HEK293 (cell line): ENCODE measurements at regions not wholly inside any gene's neighbourhood (a gene's known extent, or its start where the extent isn't known, plus 50 kb on each side); places are given as distances from the start of the nearest gene placed in this dataset.

Experiments used
- CTCF ChIA-PET: fragments of 350-600 bp; formaldehyde crosslinking; extraction: SDS; loops from one replicate; lab custom pipeline; 2021; ENCODE audit warnings: antibody characterized with exemption; lab: Yijun Ruan, JAX
- POLR2A ChIA-PET: fragments of 300-600 bp; formaldehyde crosslinking; extraction: SDS; loops from one replicate; lab custom pipeline; 2020; ENCODE audit warnings: antibody characterized with exemption, inconsistent platforms; lab: Yijun Ruan, JAX
- H3K27ac ChIP-seq: fragments of 200-500 bp; sonication (Bioruptor generic); 2 replicates; pipeline ENCODE4 v1.5.1; 2014; ENCODE audit warnings: low read depth, low read length, control low read depth, inconsistent platforms; ENCODE audit errors: extremely low read depth
- H3K36me3 ChIP-seq, 2 experiments: fragments of 200-500 bp in 1 of 2; sonication (Bioruptor generic) in 1 of 2; 1 replicate in 1 of 2; 2 replicates in 1 of 2; pipeline ENCODE4 v1.5.1; 2014 to 2017; ENCODE audit warnings: inconsistent platforms in 2 of 2, low read length in 2 of 2; ENCODE audit not compliant: control insufficient read depth in 2 of 2, insufficient read depth in 1 of 2
- H3K4me1 ChIP-seq: fragments of 200-500 bp; sonication (Bioruptor generic); 2 replicates; pipeline ENCODE4 v1.5.1; 2014; ENCODE audit warnings: mild to moderate bottlenecking, low read length, inconsistent platforms; ENCODE audit not compliant: control insufficient read depth, insufficient read depth
- H3K4me3 ChIP-seq: 2 replicates; pipeline ENCODE4 v1.5.1; 2011; ENCODE audit warnings: low read depth, mild to moderate bottlenecking, control low read depth, low read length, moderate library complexity
- H3K9me3 ChIP-seq: fragments of 200-500 bp; sonication (Bioruptor generic); 2 replicates; pipeline ENCODE4 v1.5.1; 2014; ENCODE audit warnings: low read depth, low read length, inconsistent platforms; ENCODE audit not compliant: control insufficient read depth, insufficient read depth
- BCL11B ChIP-seq: fragments of 450-650 bp; formaldehyde crosslinking; IDR thresholded peaks from 2 replicates; pipeline ENCODE4 v1.5.1; 2016; ENCODE audit warnings: low read depth, missing biosample characterization, missing genetic modification characterization
- GLIS2 ChIP-seq: fragments of 450-650 bp; formaldehyde crosslinking; IDR thresholded peaks from 2 replicates; pipeline ENCODE4 v1.5.1; 2016; ENCODE audit warnings: missing biosample characterization, missing genetic modification characterization
- KLF7 ChIP-seq: fragments of 450-650 bp; formaldehyde crosslinking; IDR thresholded peaks from 2 replicates; pipeline ENCODE4 v1.5.1; 2016; ENCODE audit warnings: missing biosample characterization, missing genetic modification characterization, borderline replicate concordance
- SP3 ChIP-seq: fragments of 450-650 bp; formaldehyde crosslinking; IDR thresholded peaks from 2 replicates; pipeline ENCODE4 v1.5.1; 2016; ENCODE audit warnings: missing biosample characterization, missing genetic modification characterization
- ZNF146 ChIP-seq: fragments of 450-650 bp; formaldehyde crosslinking; IDR thresholded peaks from 2 replicates; pipeline ENCODE4 v1.5.1; 2016; ENCODE audit warnings: missing biosample characterization, missing genetic modification characterization
- ZNF239 ChIP-seq: fragments of 450-650 bp; formaldehyde crosslinking; IDR thresholded peaks from 2 replicates; pipeline ENCODE4 v1.5.1; 2016; ENCODE audit warnings: missing biosample characterization, missing genetic modification characterization
- ZNF266 ChIP-seq: fragments of 450-650 bp; formaldehyde crosslinking; IDR thresholded peaks from 2 replicates; pipeline ENCODE4 v1.5.1; 2016; ENCODE audit warnings: missing biosample characterization, missing genetic modification characterization, low read depth
- ZNF311 ChIP-seq: fragments of 450-650 bp; formaldehyde crosslinking; IDR thresholded peaks from 2 replicates; pipeline ENCODE4 v1.5.1; 2017; ENCODE audit warnings: missing biosample characterization, missing genetic modification characterization, borderline replicate concordance
- ZNF324 ChIP-seq: fragments of 450-650 bp; formaldehyde crosslinking; IDR thresholded peaks from 2 replicates; pipeline ENCODE4 v1.5.1; 2016; ENCODE audit warnings: missing biosample characterization, missing genetic modification characterization
- ZNF416 ChIP-seq: fragments of 450-650 bp; formaldehyde crosslinking; IDR thresholded peaks from 2 replicates; pipeline ENCODE4 v1.5.1; 2016; ENCODE audit warnings: missing biosample characterization, missing genetic modification characterization
- ZNF510 ChIP-seq: fragments of 450-650 bp; formaldehyde crosslinking; IDR thresholded peaks from 2 replicates; pipeline ENCODE4 v1.5.1; 2018; ENCODE audit warnings: mild to moderate bottlenecking, missing genetic modification characterization, missing biosample characterization; ENCODE audit not compliant: insufficient replicate concordance
- ZNF610 ChIP-seq: fragments of 450-650 bp; formaldehyde crosslinking; IDR thresholded peaks from 2 replicates; pipeline ENCODE4 v1.5.1; 2016; ENCODE audit warnings: missing biosample characterization, missing genetic modification characterization, borderline replicate concordance
- ZNF621 ChIP-seq: fragments of 450-650 bp; formaldehyde crosslinking; IDR thresholded peaks from 2 replicates; pipeline ENCODE4 v1.5.1; 2017; ENCODE audit warnings: missing biosample characterization, missing genetic modification characterization
- ZNF624 ChIP-seq: fragments of 450-650 bp; formaldehyde crosslinking; IDR thresholded peaks from 2 replicates; pipeline ENCODE4 v1.5.1; 2017; ENCODE audit warnings: missing biosample characterization, missing genetic modification characterization
- ZNF629 ChIP-seq: fragments of 450-650 bp; formaldehyde crosslinking; IDR thresholded peaks from 2 replicates; pipeline ENCODE4 v1.5.1; 2017; ENCODE audit warnings: missing biosample characterization, missing genetic modification characterization
- ZNF658 ChIP-seq: fragments of 450-650 bp; formaldehyde crosslinking; IDR thresholded peaks from 2 replicates; pipeline ENCODE4; 2016; ENCODE audit warnings: missing biosample characterization, missing genetic modification characterization
- ZNF664 ChIP-seq: fragments of 450-650 bp; formaldehyde crosslinking; IDR thresholded peaks from 2 replicates; pipeline ENCODE4 v1.5.1; 2016; ENCODE audit warnings: missing biosample characterization, missing genetic modification characterization
- ZNF747 ChIP-seq: fragments of 450-650 bp; formaldehyde crosslinking; IDR thresholded peaks from 2 replicates; pipeline ENCODE4 v1.5.1; 2016; ENCODE audit warnings: missing biosample characterization, missing genetic modification characterization
- ZNF837 ChIP-seq: fragments of 450-650 bp; formaldehyde crosslinking; IDR thresholded peaks from 2 replicates; pipeline ENCODE4 v1.5.1; 2016; ENCODE audit warnings: missing biosample characterization, missing genetic modification characterization
- TF ChIP-seq, protein P1 (sequence below): fragments of 450-650 bp; formaldehyde crosslinking; IDR thresholded peaks from 2 replicates; pipeline ENCODE4 v1.5.1; 2016; ENCODE audit warnings: missing biosample characterization, missing genetic modification characterization
- TF ChIP-seq, protein P2 (sequence below): fragments of 450-650 bp; formaldehyde crosslinking; conservative IDR thresholded peaks from 2 replicates; pipeline ENCODE4 v1.5.1; 2016; ENCODE audit warnings: low read depth, missing biosample characterization, missing genetic modification characterization
- TF ChIP-seq, protein P3 (sequence below): fragments of 450-650 bp; formaldehyde crosslinking; IDR thresholded peaks from 2 replicates; pipeline ENCODE4 v1.5.1; 2016; ENCODE audit warnings: missing biosample characterization, missing genetic modification characterization
- TF ChIP-seq, protein P4 (sequence below): fragments of 450-650 bp; IDR thresholded peaks from 2 replicates; pipeline ENCODE4 v1.5.1; 2018; ENCODE audit warnings: missing biosample characterization, mild to moderate bottlenecking, missing genetic modification characterization
- TF ChIP-seq, protein P5 (sequence below): fragments of 450-650 bp; formaldehyde crosslinking; IDR thresholded peaks from 2 replicates; pipeline ENCODE4 v1.5.1; 2016; ENCODE audit warnings: missing biosample characterization, missing genetic modification characterization
- TF ChIP-seq, protein P6 (sequence below): fragments of 450-650 bp; formaldehyde crosslinking; IDR thresholded peaks from 2 replicates; pipeline ENCODE4 v1.5.1; 2016; ENCODE audit warnings: missing biosample characterization, missing genetic modification characterization

DNA sequence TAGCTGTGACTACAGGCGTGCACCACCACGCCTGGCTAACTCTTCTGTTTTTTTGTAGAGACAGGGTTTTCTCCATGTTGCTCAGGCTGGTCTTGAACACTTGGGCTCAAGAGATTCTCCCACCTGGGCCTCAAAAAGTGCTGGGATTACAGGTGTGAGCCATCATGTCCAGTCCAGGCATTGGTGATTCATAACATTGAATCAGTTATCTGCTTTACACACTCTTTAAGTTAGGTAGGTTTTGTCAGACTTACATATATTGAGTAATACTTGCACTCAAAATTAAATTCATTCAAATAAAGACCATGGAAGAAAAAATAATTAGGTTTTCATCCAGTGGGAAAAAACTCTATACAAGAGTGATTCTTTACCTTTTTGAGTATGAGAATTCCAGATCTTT is 93.2 kb upstream of the XPO1 start:
- TF ChIP-seq ZNF324 (no peak), ZNF621 (tag by site-specific recombination) (no peak), ZNF747 (tag by site-specific recombination) (no peak), ZNF510 (tag by site-specific recombination) (no peak), ZNF239 (tag by site-specific recombination) (no peak), ZNF658 (tag by site-specific recombination) (no peak), ZNF624 (tag by site-specific recombination) (no peak), ZNF610 (tag by site-specific recombination) (no peak), ZNF664 (tag by site-specific recombination) (no peak), KLF7 (tag by site-specific recombination) (no peak), GLIS2 (no peak), ZNF629 (no peak)
- TF ChIP-seq, protein P1, sequence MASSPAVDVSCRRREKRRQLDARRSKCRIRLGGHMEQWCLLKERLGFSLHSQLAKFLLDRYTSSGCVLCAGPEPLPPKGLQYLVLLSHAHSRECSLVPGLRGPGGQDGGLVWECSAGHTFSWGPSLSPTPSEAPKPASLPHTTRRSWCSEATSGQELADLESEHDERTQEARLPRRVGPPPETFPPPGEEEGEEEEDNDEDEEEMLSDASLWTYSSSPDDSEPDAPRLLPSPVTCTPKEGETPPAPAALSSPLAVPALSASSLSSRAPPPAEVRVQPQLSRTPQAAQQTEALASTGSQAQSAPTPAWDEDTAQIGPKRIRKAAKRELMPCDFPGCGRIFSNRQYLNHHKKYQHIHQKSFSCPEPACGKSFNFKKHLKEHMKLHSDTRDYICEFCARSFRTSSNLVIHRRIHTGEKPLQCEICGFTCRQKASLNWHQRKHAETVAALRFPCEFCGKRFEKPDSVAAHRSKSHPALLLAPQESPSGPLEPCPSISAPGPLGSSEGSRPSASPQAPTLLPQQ (tag by site-specific recombination) = no peak
- TF ChIP-seq, protein P2, sequence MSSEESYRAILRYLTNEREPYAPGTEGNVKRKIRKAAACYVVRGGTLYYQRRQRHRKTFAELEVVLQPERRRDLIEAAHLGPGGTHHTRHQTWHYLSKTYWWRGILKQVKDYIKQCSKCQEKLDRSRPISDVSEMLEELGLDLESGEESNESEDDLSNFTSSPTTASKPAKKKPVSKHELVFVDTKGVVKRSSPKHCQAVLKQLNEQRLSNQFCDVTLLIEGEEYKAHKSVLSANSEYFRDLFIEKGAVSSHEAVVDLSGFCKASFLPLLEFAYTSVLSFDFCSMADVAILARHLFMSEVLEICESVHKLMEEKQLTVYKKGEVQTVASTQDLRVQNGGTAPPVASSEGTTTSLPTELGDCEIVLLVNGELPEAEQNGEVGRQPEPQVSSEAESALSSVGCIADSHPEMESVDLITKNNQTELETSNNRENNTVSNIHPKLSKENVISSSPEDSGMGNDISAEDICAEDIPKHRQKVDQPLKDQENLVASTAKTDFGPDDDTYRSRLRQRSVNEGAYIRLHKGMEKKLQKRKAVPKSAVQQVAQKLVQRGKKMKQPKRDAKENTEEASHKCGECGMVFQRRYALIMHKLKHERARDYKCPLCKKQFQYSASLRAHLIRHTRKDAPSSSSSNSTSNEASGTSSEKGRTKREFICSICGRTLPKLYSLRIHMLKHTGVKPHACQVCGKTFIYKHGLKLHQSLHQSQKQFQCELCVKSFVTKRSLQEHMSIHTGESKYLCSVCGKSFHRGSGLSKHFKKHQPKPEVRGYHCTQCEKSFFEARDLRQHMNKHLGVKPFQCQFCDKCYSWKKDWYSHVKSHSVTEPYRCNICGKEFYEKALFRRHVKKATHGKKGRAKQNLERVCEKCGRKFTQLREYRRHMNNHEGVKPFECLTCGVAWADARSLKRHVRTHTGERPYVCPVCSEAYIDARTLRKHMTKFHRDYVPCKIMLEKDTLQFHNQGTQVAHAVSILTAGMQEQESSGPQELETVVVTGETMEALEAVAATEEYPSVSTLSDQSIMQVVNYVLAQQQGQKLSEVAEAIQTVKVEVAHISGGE (tag by site-specific recombination) = no peak
- TF ChIP-seq, protein P3, sequence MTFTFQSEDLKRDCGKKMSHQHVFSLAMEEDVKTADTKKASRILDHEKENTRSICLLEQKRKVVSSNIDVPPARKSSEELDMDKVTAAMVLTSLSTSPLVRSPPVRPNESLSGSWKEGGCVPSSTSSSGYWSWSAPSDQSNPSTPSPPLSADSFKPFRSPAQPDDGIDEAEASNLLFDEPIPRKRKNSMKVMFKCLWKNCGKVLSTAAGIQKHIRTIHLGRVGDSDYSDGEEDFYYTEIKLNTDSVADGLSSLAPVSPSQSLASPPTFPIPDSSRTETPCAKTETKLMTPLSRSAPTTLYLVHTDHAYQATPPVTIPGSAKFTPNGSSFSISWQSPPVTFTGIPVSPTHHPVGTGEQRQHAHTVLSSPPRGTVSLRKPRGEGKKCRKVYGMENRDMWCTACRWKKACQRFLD (tag by site-specific recombination) = no peak
- POLR2A ChIA-PET = no interaction called here
- H3K27ac ChIP-seq = no peak overlapping the region

DNA sequence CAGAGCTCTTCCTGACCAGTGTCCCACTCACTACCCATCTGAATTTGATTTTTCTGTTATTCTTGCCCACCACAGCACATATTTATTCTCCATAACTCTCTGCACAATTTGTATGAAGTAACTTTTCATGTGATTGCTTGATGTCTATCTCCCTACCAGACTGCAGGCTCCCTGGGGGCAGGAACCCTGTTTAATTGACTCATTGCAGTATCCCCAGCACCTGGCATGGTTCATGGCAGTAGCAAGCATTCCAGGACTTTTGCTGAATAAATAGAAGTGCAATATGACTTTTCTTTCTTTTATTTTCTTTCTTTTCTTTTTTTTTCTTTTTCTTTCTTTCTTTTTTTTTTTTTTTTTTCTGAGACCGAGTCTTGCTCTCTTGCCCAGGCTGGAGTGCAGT is 88.7 kb upstream of the XPO1 start:
- CTCF ChIA-PET = no interaction called here
- H3K4me3 ChIP-seq = no peak overlapping the region
- no peaks in the 10 kb centered on the region for H3K36me3 ChIP-seq
- no peak overlapping the region for H3K27ac ChIP-seq
- H3K9me3 ChIP-seq = no peaks in the 10 kb centered on the region
- H3K4me1 ChIP-seq = no peaks in the 10 kb centered on the region
- POLR2A ChIA-PET = interaction anchor here (1.0 kb wide), 1 partner anchor 8 kb away, joined by 3 read pairs; no protein-coding TSS in a partner anchor
- TF ChIP-seq, protein P3 (tag by site-specific recombination) = no peak
- TF ChIP-seq ZNF747 (tag by site-specific recombination) (no peak), ZNF311 (tag by site-specific recombination) (no peak), ZNF146 (tag by site-specific recombination) (no peak), ZNF837 (no peak), SP3 (tag by site-specific recombination) (no peak), ZNF416 (no peak), BCL11B (tag by site-specific recombination) (no peak), ZNF266 (tag by site-specific recombination) (no peak)
- TF ChIP-seq, protein P4, sequence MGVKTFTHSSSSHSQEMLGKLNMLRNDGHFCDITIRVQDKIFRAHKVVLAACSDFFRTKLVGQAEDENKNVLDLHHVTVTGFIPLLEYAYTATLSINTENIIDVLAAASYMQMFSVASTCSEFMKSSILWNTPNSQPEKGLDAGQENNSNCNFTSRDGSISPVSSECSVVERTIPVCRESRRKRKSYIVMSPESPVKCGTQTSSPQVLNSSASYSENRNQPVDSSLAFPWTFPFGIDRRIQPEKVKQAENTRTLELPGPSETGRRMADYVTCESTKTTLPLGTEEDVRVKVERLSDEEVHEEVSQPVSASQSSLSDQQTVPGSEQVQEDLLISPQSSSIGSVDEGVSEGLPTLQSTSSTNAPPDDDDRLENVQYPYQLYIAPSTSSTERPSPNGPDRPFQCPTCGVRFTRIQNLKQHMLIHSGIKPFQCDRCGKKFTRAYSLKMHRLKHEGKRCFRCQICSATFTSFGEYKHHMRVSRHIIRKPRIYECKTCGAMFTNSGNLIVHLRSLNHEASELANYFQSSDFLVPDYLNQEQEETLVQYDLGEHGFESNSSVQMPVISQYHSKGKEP (tag by site-specific recombination) = no peak
- TF ChIP-seq, protein P5, sequence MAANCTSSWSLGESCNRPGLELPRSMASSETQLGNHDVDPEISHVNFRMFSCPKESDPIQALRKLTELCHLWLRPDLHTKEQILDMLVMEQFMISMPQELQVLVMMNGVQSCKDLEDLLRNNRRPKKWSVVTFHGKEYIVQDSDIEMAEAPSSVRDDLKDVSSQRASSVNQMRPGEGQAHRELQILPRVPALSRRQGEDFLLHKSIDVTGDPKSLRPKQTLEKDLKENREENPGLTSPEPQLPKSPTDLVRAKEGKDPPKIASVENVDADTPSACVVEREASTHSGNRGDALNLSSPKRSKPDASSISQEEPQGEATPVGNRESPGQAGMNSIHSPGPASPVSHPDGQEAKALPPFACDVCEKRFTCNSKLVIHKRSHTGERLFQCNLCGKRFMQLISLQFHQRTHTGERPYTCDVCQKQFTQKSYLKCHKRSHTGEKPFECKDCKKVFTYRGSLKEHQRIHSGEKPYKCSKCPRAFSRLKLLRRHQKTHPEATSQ (tag by site-specific recombination) = no peak
- TF ChIP-seq, protein P6, sequence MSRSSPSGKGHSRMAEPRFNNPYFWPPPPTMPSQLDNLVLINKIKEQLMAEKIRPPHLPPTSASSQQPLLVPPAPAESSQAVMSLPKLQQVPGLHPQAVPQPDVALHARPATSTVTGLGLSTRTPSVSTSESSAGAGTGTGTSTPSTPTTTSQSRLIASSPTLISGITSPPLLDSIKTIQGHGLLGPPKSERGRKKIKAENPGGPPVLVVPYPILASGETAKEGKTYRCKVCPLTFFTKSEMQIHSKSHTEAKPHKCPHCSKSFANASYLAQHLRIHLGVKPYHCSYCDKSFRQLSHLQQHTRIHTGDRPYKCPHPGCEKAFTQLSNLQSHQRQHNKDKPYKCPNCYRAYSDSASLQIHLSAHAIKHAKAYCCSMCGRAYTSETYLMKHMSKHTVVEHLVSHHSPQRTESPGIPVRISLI = no peak

More for the DNA sequence above, 93.2 kb upstream of the XPO1 start:
- CTCF ChIA-PET = interaction anchor here (0.9 kb wide), 1 partner anchor 208 kb away, joined by 4 read pairs; no protein-coding TSS in a partner anchor
- Histone ChIP-seq H3K36me3 (no peaks in the 10 kb centered on the region), H3K4me1 (no peaks in the 10 kb centered on the region), H3K9me3 (no peaks in the 10 kb centered on the region), H3K4me3 (no peak overlapping the region)
